Liver (tissue), 8 donors: ENCODE measurements at regions not wholly inside any gene's neighbourhood (a gene's known extent, or its start where the extent isn't known, plus 50 kb on each side); places are given as distances from the start of the nearest gene placed in this dataset.

Experiments
- DNase-seq: peaks from one replicate; pipeline ENCODE4 v3.0.0-alpha.2; 2017; ENCODE audit warnings: low spot score
- H3K27ac ChIP-seq, 2 donors: one replicate each; pipeline ENCODE4 v1.7.0; 2013; ENCODE audit warnings: inconsistent platforms in 2 of 2, low read length in 2 of 2, control low read depth in 1 of 2, low read depth in 1 of 2, mild to moderate bottlenecking in 1 of 2
- H3K27me3 ChIP-seq, 4 donors: one replicate each; pipeline versions ENCODE4 v1.6.1 to v1.7.0; 2013; ENCODE audit warnings: low read length in 3 of 4, inconsistent platforms in 1 of 4, mild to moderate bottlenecking in 1 of 4, moderate library complexity in 1 of 4; ENCODE audit not compliant: control insufficient read depth in 4 of 4, insufficient read depth in 4 of 4
- H3K36me3 ChIP-seq, 4 donors: one replicate each; pipeline versions ENCODE4 v1.6.1 to v1.7.0; 2013; ENCODE audit warnings: low read length in 3 of 4, mild to moderate bottlenecking in 3 of 4, low read depth in 1 of 4, moderate library complexity in 1 of 4; ENCODE audit not compliant: control insufficient read depth in 4 of 4, insufficient read depth in 3 of 4
- H3K4me1 ChIP-seq, 4 donors: one replicate each; pipeline versions ENCODE4 v1.6.1 to v1.7.0; 2013; ENCODE audit warnings: low read length in 3 of 4, mild to moderate bottlenecking in 3 of 4, moderate library complexity in 1 of 4; ENCODE audit not compliant: control insufficient read depth in 4 of 4, insufficient read depth in 4 of 4
- H3K4me3 ChIP-seq, 3 donors: one replicate each; pipeline versions ENCODE4 v1.6.1 to v1.7.0; 2013; ENCODE audit warnings: low read length in 3 of 3, control low read depth in 1 of 3, low read depth in 1 of 3, mild to moderate bottlenecking in 1 of 3
- H3K9ac ChIP-seq, 2 donors: one replicate each; pipeline ENCODE4 v1.7.0; 2013; ENCODE audit warnings: low read length in 2 of 2, mild to moderate bottlenecking in 2 of 2, moderate library complexity in 2 of 2, control low read depth in 1 of 2, low read depth in 1 of 2
- H3K9me3 ChIP-seq, 4 donors: one replicate each; pipeline versions ENCODE4 v1.6.1 to v1.7.0; 2013; ENCODE audit warnings: low read length in 3 of 4; ENCODE audit not compliant: control insufficient read depth in 4 of 4
- EGR1 ChIP-seq, 2 donors: IDR thresholded peaks; 2 replicates each; pipeline ENCODE4 v1.6.1; 2016 to 2018; ENCODE audit warnings: antibody characterized with exemption in 2 of 2, low read depth in 2 of 2
- FOXA2 ChIP-seq: IDR thresholded peaks from 2 replicates; pipeline ENCODE4 v1.6.1; 2016; ENCODE audit warnings: antibody characterized with exemption
- NR2F2 ChIP-seq: IDR thresholded peaks from 2 replicates; pipeline ENCODE4 v1.6.1; 2016; ENCODE audit warnings: antibody characterized with exemption
- RXRA ChIP-seq, 2 donors: IDR thresholded peaks; 2 replicates each; pipeline ENCODE4 v1.6.1; 2017 to 2018; ENCODE audit warnings: antibody characterized with exemption in 2 of 2, mild to moderate bottlenecking in 1 of 2
- TAF1 ChIP-seq: conservative IDR thresholded peaks from 2 replicates; pipeline ENCODE4 v1.6.1; 2016; ENCODE audit warnings: antibody characterized with exemption, mild to moderate bottlenecking
- WGBS: extraction: QIAGEN DNeasy Blood & Tissue Kit; methylation state at CpG from one replicate; pipeline ENCODE4 v1.1.7; 2013; 5-methylcytosine and 5-hydroxymethylcytosine counted together
- TF ChIP-seq, protein P1 (sequence below): IDR thresholded peaks from 2 replicates; pipeline ENCODE4 v1.6.1; 2016; ENCODE audit warnings: antibody characterized with exemption, mild to moderate bottlenecking
- TF ChIP-seq, protein P2 (sequence below): IDR thresholded peaks from 2 replicates; pipeline ENCODE4 v1.6.1; 2016; ENCODE audit warnings: antibody characterized with exemption
- TF ChIP-seq, protein P3 (sequence below): fragments of 150-350 bp; IDR thresholded peaks from 2 replicates; pipeline ENCODE4 v1.5.1; 2017; ENCODE audit warnings: improper control_type of control experiment, low read depth, low read length; ENCODE audit not compliant: missing input control
- TF ChIP-seq, protein P4 (sequence below): IDR thresholded peaks from 2 replicates; pipeline ENCODE4 v1.6.1; 2016; ENCODE audit warnings: antibody characterized with exemption
- donor health status: healthy.
- donor health status: healthy.
- donor health status: healthy.
- donor health status: healthy.
- donor health status: healthy.

DNA sequence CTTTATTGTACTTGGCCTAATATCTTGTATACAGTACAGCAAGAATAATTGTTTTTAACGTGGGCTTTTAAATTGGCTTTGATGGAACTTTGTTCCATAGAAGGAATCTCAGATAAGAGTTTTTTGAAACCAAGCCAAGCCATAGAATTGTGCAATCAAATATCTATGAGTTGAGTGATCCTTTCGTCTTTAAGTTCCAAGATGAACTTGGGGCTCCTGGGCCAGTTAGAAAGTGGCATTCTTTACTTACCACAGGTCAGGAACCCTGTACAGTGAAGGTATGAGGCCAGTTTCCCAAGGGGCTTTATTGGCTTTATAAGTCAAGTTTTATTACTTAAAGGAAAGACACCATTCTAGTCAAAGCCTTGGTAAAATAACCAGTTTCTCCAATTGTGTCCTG lies 2104.2 kb downstream of the PCDH7 start:
- H3K27me3 ChIP-seq = no peaks in the 10 kb centered on the region
- 23% methylated on average over 2 of the region's 2 CpGs for whole genome bisulfite sequencing

DNA sequence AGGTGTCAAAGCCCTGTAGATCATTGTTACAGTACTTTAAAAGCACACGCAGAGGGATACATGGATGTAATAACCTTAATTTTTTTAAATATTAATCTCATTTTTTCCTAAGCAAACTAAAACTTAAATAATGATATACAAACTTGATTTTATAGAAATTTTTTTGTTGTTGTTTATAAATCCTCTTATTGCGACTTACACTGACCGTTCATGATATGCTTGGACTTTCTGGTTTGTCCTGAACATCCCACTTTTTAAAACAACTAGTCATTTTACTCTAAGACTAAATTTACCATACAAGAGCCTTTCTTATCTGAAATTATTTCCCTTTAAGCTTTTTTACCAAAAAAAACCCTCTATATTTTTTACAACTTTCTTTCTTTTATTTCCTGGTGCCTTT lies 2106.0 kb downstream of the PCDH7 start:
- Histone ChIP-seq H3K4me1 (no peaks in the 10 kb centered on the region), H3K4me3 (no peak overlapping the region), H3K9ac (no peak overlapping the region), H3K36me3 (no peaks in the 10 kb centered on the region), H3K9me3 (peaks cover 0 to 4% (median 0%) of the 10 kb centered on the region in 4 donors), H3K27me3 (no peaks in the 10 kb centered on the region), H3K27ac (no peak overlapping the region)
- WGBS = 89% methylated on average over 3 of the region's 3 CpGs
- no peak for TF ChIP-seq RXRA (IDR thresholded peaks at IDR 0.05)
- no peak for DNase-seq

More for the DNA sequence above, 2104.2 kb downstream of the PCDH7 start:
- H3K27ac ChIP-seq = no peak overlapping the region
- no peak overlapping the region for H3K9ac ChIP-seq
- H3K9me3 ChIP-seq = peaks cover 0 to 4% (median 0%) of the 10 kb centered on the region in 4 donors
- TF ChIP-seq, protein P1, sequence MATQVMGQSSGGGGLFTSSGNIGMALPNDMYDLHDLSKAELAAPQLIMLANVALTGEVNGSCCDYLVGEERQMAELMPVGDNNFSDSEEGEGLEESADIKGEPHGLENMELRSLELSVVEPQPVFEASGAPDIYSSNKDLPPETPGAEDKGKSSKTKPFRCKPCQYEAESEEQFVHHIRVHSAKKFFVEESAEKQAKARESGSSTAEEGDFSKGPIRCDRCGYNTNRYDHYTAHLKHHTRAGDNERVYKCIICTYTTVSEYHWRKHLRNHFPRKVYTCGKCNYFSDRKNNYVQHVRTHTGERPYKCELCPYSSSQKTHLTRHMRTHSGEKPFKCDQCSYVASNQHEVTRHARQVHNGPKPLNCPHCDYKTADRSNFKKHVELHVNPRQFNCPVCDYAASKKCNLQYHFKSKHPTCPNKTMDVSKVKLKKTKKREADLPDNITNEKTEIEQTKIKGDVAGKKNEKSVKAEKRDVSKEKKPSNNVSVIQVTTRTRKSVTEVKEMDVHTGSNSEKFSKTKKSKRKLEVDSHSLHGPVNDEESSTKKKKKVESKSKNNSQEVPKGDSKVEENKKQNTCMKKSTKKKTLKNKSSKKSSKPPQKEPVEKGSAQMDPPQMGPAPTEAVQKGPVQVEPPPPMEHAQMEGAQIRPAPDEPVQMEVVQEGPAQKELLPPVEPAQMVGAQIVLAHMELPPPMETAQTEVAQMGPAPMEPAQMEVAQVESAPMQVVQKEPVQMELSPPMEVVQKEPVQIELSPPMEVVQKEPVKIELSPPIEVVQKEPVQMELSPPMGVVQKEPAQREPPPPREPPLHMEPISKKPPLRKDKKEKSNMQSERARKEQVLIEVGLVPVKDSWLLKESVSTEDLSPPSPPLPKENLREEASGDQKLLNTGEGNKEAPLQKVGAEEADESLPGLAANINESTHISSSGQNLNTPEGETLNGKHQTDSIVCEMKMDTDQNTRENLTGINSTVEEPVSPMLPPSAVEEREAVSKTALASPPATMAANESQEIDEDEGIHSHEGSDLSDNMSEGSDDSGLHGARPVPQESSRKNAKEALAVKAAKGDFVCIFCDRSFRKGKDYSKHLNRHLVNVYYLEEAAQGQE = no peak
- TF ChIP-seq, protein P2, sequence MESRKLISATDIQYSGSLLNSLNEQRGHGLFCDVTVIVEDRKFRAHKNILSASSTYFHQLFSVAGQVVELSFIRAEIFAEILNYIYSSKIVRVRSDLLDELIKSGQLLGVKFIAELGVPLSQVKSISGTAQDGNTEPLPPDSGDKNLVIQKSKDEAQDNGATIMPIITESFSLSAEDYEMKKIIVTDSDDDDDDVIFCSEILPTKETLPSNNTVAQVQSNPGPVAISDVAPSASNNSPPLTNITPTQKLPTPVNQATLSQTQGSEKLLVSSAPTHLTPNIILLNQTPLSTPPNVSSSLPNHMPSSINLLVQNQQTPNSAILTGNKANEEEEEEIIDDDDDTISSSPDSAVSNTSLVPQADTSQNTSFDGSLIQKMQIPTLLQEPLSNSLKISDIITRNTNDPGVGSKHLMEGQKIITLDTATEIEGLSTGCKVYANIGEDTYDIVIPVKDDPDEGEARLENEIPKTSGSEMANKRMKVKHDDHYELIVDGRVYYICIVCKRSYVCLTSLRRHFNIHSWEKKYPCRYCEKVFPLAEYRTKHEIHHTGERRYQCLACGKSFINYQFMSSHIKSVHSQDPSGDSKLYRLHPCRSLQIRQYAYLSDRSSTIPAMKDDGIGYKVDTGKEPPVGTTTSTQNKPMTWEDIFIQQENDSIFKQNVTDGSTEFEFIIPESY = no peak
- no peaks in the 10 kb centered on the region for H3K36me3 ChIP-seq
- no peaks in the 10 kb centered on the region for H3K4me1 ChIP-seq
- no peak for DNase-seq
- H3K4me3 ChIP-seq = no peak overlapping the region

DNA sequence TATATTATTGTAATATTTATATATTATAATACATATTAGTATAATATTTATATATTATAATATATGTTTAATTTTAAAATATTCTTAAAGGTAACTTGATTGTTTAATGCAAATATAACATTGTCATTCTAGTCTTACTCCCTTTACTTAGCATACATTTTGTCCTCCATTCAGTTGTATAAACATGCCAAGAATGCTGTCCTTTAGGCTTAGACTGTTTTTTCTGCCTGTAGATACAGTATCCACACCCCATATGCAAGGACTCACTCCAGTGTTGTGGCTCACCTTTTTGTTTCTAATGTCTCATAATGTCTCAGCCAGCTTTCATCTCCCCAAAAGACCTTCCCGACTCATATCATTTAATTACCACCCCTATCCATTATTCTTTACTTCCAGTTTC lies 2110.0 kb downstream of the PCDH7 start:
- no peak overlapping the region for H3K27ac ChIP-seq
- no peak overlapping the region for H3K4me3 ChIP-seq
- TF ChIP-seq, protein P1 = no peak
- no peak for TF ChIP-seq EGR1 (IDR thresholded peaks at IDR 0.05; ENCODE audit: low read depth in 2 of 2)
- TF ChIP-seq, protein P3, sequence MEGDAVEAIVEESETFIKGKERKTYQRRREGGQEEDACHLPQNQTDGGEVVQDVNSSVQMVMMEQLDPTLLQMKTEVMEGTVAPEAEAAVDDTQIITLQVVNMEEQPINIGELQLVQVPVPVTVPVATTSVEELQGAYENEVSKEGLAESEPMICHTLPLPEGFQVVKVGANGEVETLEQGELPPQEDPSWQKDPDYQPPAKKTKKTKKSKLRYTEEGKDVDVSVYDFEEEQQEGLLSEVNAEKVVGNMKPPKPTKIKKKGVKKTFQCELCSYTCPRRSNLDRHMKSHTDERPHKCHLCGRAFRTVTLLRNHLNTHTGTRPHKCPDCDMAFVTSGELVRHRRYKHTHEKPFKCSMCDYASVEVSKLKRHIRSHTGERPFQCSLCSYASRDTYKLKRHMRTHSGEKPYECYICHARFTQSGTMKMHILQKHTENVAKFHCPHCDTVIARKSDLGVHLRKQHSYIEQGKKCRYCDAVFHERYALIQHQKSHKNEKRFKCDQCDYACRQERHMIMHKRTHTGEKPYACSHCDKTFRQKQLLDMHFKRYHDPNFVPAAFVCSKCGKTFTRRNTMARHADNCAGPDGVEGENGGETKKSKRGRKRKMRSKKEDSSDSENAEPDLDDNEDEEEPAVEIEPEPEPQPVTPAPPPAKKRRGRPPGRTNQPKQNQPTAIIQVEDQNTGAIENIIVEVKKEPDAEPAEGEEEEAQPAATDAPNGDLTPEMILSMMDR = no peak
- TF ChIP-seq, protein P4, sequence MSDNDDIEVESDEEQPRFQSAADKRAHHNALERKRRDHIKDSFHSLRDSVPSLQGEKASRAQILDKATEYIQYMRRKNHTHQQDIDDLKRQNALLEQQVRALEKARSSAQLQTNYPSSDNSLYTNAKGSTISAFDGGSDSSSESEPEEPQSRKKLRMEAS = no peak
- TF ChIP-seq NR2F2 = no peak
- no peak for TF ChIP-seq TAF1
- no peak for TF ChIP-seq FOXA2
- TF ChIP-seq RXRA (IDR thresholded peaks at IDR 0.05) = no peak
- 94% methylated on average over 1 of the region's 1 CpG for WGBS
- no peak for DNase-seq
- no peaks in the 10 kb centered on the region for H3K36me3 ChIP-seq
- no peaks in the 10 kb centered on the region for H3K4me1 ChIP-seq
- no peak overlapping the region for H3K9ac ChIP-seq
- H3K9me3 ChIP-seq = peaks cover 0 to 4% (median 0%) of the 10 kb centered on the region in 4 donors
- no peaks in the 10 kb centered on the region for H3K27me3 ChIP-seq
